Osteocyte (in vitro differentiated cells): ENCODE measurements at regions not wholly inside any gene's neighbourhood (a gene's known extent, or its start where the extent isn't known, plus 50 kb on each side); places are given as distances from the start of the nearest gene placed in this dataset.

Experiments
- DNase-seq: peaks from one replicate; pipeline ENCODE4 v3.0.0; 2021; ENCODE audit warnings: mixed read lengths; ENCODE audit not compliant: unreplicated experiment; ENCODE audit errors: extremely low spot score
- H3K27ac Mint-ChIP-seq: one replicate; pipeline ENCODE4 v1.8.0; 2021; ENCODE audit warnings: mild to moderate bottlenecking, mixed read lengths; ENCODE audit not compliant: unreplicated experiment
- H3K27me3 Mint-ChIP-seq: one replicate; pipeline ENCODE4 v1.8.0; 2021; ENCODE audit warnings: mixed read lengths; ENCODE audit not compliant: unreplicated experiment
- H3K36me3 Mint-ChIP-seq: one replicate; pipeline ENCODE4 v1.8.0; 2021; ENCODE audit warnings: mixed read lengths; ENCODE audit not compliant: unreplicated experiment
- H3K4me1 Mint-ChIP-seq: one replicate; pipeline ENCODE4 v1.8.0; 2021; ENCODE audit warnings: mixed read lengths; ENCODE audit not compliant: unreplicated experiment
- H3K4me3 Mint-ChIP-seq: one replicate; pipeline ENCODE4 v1.8.0; 2021; ENCODE audit warnings: mild to moderate bottlenecking, moderate library complexity, mixed read lengths; ENCODE audit not compliant: unreplicated experiment
- H3K9me3 Mint-ChIP-seq: one replicate; pipeline ENCODE4 v1.8.0; 2021; ENCODE audit warnings: mixed read lengths; ENCODE audit not compliant: unreplicated experiment
- TF ChIP-seq, protein P1 (sequence below): fragments of 200-600 bp; sonication (generic); IDR thresholded peaks from 2 replicates; pipeline ENCODE4 v1.5.0; 2021; ENCODE audit warnings: antibody characterized with exemption, mild to moderate bottlenecking, moderate library complexity

DNA sequence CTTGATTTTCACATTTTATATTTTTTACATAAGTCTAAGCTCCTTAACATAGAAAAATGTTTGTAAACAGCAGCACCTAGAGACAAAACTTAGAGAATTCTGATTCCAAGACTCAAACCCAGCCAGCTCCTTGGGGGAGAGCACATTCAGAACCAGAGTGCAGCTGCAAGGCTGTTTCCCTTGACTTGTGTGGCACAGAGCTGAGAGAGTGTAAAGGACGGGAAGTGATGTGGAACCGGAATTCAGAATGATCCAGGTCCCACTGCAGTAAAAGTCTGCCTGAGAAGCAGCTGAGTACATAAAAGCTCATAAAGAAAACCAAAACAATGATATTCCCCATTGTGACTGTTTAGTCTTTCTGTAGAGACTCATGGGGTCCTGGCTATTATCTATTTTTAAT, 713.8 kb downstream of the RAB28 start:
- no peak overlapping the region for H3K27ac Mint-ChIP-seq
- no peak overlapping the region for H3K4me3 Mint-ChIP-seq
- DNase-seq: no peak
- H3K27me3 Mint-ChIP-seq: peaks cover 5% of the 10 kb centered on the region
- H3K4me1 Mint-ChIP-seq: no peaks in the 10 kb centered on the region
- no peaks in the 10 kb centered on the region for H3K9me3 Mint-ChIP-seq
- TF ChIP-seq, protein P1, sequence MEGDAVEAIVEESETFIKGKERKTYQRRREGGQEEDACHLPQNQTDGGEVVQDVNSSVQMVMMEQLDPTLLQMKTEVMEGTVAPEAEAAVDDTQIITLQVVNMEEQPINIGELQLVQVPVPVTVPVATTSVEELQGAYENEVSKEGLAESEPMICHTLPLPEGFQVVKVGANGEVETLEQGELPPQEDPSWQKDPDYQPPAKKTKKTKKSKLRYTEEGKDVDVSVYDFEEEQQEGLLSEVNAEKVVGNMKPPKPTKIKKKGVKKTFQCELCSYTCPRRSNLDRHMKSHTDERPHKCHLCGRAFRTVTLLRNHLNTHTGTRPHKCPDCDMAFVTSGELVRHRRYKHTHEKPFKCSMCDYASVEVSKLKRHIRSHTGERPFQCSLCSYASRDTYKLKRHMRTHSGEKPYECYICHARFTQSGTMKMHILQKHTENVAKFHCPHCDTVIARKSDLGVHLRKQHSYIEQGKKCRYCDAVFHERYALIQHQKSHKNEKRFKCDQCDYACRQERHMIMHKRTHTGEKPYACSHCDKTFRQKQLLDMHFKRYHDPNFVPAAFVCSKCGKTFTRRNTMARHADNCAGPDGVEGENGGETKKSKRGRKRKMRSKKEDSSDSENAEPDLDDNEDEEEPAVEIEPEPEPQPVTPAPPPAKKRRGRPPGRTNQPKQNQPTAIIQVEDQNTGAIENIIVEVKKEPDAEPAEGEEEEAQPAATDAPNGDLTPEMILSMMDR: no peak
- no peaks in the 10 kb centered on the region for H3K36me3 Mint-ChIP-seq

DNA sequence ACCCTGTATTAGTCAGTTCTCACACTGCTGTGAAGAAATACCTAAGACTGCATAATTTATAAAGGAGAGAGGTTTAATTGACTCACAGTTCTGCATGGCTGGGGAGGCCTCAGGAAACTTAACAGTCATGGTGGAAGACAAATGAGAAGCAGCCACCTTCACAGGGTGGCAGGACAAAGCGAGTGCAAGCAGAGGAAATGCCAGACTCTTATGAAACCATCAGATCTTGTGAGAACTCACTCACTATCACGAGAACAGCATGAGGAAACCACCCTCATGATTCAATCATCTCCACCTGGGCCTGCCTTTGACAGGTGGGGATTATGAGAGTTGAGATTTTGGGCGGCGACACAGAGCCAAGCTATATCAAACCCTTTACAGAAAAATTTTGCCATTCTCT, 722.4 kb downstream of the RAB28 start:
- H3K27ac Mint-ChIP-seq: no peak overlapping the region
- DNase-seq: no peak
- no peaks in the 10 kb centered on the region for H3K9me3 Mint-ChIP-seq
- H3K4me1 Mint-ChIP-seq: no peaks in the 10 kb centered on the region
- H3K4me3 Mint-ChIP-seq: no peak overlapping the region
- TF ChIP-seq, protein P1: no peak
- H3K27me3 Mint-ChIP-seq: peaks cover 3% of the 10 kb centered on the region
- H3K36me3 Mint-ChIP-seq: no peaks in the 10 kb centered on the region

DNA sequence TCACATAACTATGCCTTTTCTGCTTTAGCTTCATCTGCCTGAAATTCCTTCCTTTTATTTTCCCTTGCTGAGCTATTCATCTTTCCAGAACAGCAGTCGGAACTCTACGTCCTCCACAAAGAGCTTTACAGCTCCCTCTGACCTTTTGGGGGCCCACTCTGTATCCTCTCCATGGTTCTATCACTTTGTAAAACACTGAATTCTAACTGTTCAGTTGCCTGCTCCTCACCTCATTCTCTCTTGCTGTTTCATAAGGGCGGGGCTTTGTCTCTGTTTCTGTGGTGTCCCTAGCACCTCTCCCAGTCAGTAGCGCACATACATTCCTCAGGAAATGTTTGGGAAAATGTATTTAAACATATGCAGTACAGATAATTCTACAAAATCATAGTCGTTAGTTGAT, 737.0 kb downstream of the RAB28 start:
- H3K4me3 Mint-ChIP-seq: no peak overlapping the region
- H3K27ac Mint-ChIP-seq: no peak overlapping the region
- H3K4me1 Mint-ChIP-seq: no peaks in the 10 kb centered on the region
- no peaks in the 10 kb centered on the region for H3K27me3 Mint-ChIP-seq
- no peaks in the 10 kb centered on the region for H3K36me3 Mint-ChIP-seq
- no peak for DNase-seq
- H3K9me3 Mint-ChIP-seq: peaks cover 6% of the 10 kb centered on the region
- TF ChIP-seq, protein P1: no peak

DNA sequence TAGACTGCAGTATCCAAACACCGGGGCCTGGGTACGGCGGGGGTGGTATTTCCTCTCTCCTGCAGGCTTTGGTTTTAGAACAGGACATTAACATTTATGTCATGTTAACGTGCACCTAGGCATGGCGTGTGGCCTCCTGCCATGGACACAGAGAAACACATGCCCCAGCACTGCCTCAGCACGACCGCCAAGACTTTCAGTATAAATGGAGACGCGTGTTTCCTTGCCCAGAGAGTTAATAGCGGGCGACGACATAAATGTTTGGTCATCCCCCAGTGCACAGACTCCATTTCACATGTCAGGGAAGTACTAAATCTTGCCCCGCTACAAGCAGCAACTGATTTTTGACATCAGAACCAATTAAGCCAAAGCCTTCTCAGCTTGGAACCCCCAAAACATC, 737.9 kb downstream of the RAB28 start:
- no peak overlapping the region for H3K27ac Mint-ChIP-seq
- no peak for DNase-seq
- no peak overlapping the region for H3K4me3 Mint-ChIP-seq
- H3K36me3 Mint-ChIP-seq: no peaks in the 10 kb centered on the region
- no peaks in the 10 kb centered on the region for H3K27me3 Mint-ChIP-seq
- peaks cover 6% of the 10 kb centered on the region for H3K9me3 Mint-ChIP-seq
- TF ChIP-seq, protein P1: no peak
- no peaks in the 10 kb centered on the region for H3K4me1 Mint-ChIP-seq

DNA sequence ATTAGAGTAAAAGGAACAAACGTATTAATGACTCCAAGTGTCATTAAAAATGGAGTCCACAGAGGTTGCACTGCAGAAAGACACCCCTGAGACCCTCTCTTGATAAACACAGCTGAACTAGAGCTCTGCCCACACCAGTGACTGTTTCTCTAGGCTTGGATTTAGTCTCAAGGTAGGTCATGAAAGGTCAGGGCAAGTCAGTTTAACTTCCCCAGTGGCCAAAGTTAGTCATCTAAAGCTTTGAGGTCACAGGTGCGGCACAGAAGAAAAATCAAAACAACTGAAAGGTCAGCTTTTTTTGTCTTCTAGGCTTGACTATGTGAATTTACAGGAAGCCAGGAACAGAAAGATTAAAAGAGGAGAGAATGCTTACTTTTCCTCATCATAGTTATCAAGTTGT, 749.6 kb downstream of the RAB28 start:
- H3K27ac Mint-ChIP-seq: no peak overlapping the region
- H3K27me3 Mint-ChIP-seq: no peaks in the 10 kb centered on the region
- TF ChIP-seq, protein P1: no peak
- H3K4me1 Mint-ChIP-seq: no peaks in the 10 kb centered on the region
- no peaks in the 10 kb centered on the region for H3K36me3 Mint-ChIP-seq
- no peaks in the 10 kb centered on the region for H3K9me3 Mint-ChIP-seq
- DNase-seq: no peak
- H3K4me3 Mint-ChIP-seq: no peak overlapping the region
